ENCODE measurements at regions not wholly inside any gene's neighbourhood (a gene's known extent, or its start where the extent isn't known, plus 50 kb on each side); places are given as distances from the start of the nearest gene placed in this dataset.

DNA sequence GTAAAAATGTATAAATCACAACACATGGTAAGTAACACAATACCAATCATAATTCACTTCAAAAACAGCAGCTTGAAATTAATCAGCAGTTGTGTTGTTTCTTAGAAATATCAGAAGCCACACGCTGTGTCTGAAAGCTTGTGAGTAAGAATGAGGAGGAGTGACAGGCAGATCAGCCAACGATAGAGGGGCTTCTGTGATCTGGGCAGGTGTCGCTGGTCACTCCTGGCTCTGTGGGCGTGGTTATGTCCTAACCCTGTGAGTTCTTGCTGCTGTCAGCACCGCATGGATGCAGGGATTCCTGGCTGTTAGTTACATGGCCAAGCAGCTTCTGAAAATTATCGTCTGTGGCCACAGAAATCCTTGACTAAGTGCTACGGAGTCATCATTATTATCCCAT lies 123.4 kb downstream of the SLC25A47 start:
- DNase-seq (ENCODE audit: low read depth), result no peak
- H3K4me3 ChIP-seq (ENCODE audit: low read depth, low read length), result no peak overlapping the region
- TF ChIP-seq, protein P1, sequence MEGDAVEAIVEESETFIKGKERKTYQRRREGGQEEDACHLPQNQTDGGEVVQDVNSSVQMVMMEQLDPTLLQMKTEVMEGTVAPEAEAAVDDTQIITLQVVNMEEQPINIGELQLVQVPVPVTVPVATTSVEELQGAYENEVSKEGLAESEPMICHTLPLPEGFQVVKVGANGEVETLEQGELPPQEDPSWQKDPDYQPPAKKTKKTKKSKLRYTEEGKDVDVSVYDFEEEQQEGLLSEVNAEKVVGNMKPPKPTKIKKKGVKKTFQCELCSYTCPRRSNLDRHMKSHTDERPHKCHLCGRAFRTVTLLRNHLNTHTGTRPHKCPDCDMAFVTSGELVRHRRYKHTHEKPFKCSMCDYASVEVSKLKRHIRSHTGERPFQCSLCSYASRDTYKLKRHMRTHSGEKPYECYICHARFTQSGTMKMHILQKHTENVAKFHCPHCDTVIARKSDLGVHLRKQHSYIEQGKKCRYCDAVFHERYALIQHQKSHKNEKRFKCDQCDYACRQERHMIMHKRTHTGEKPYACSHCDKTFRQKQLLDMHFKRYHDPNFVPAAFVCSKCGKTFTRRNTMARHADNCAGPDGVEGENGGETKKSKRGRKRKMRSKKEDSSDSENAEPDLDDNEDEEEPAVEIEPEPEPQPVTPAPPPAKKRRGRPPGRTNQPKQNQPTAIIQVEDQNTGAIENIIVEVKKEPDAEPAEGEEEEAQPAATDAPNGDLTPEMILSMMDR (IDR thresholded peaks at IDR 0.05; ENCODE audit: insufficient read depth, low read depth, low read length), result no peak

DNA sequence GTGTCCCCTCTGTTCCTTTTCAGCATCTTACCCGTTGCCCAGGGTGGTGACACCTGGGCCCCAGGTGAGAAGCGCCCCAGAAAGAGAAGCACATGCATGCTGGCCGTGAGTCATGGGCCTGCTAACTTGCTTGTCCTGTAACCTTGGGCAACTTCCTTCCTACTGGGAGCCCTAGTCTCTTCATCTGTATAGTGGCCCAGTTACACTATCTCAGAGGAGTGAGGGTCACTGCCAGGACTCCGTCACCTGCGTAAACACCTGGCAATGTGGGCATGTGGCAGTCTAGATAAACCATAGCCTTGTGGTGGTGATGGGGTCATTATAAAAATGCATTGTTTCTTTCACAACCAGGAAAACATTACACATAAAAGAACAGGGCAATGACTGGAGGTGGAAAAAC lies 125.2 kb downstream of the SLC25A47 start:
- H3K4me3 ChIP-seq (ENCODE audit: low read depth, low read length), result no peak overlapping the region
- TF ChIP-seq, protein P1 (IDR thresholded peaks at IDR 0.05; ENCODE audit: insufficient read depth, low read depth, low read length), result no peak
- DNase-seq (ENCODE audit: low read depth), result no peak

DNA sequence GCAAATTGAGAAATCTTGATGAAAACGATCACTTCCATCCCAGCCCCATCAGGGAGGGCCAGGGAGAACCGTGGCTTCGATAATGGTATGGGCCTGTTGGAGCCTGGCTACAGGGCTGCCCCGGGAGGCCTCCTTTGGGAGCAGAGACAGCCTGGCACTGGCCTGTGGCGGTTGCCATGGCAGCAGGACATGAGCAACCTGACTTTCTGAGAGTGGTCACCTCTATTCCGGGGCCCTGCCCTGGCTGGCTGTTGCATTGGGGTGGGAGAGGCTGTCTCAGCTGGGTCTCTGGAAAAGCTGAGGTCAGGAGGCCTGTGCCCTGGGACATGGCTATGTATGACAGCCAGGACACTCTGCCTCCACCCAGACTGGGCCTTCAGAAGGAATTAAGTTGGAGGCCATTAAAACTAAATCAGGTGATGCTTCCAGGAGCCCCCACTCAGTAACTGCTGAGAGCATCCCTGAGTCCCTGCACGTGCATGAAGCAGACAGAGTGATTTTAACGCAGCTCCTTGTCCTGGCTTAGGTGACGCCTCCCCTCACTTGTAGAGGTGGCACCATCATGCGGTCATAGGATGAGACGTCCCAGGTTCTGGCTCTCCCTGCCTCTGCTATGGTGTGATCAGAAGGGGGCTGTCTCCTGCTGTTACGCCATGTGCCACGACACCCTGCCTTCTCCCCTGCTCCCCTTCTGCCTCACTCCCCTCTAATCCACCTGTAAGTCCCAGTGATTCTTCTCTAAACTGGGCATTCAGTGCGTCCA lies 126.3 kb downstream of the SLC25A47 start:
- no peak for DNase-seq (ENCODE audit: low read depth)
- H3K4me3 ChIP-seq (ENCODE audit: low read depth, low read length), result no peak overlapping the region
- TF ChIP-seq, protein P1 (IDR thresholded peaks at IDR 0.05; ENCODE audit: insufficient read depth, low read depth, low read length), result no peak

DNA sequence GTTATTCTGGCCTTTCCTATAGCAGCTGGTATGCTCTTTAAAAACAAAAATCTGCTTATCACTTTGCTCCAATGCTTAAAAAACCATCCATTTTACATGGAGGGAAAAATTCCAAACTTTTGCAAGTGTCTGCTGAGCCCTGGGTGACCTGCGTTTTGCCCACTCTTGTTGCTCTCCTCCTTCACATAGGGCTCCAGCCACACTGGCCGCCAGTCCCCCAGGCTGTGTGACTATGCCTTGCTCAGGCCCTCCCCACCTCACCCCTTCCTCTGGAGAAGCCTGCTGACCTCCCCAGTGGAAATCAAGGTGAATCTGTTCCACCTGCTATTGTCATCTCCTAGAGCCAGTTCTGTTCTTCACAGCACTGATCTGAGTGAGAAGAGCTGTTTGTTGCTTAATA lies 126.9 kb downstream of the SLC25A47 start:
- H3K4me3 ChIP-seq (ENCODE audit: low read depth, low read length), result no peak overlapping the region
- DNase-seq (ENCODE audit: low read depth), result no peak
- TF ChIP-seq, protein P1 (IDR thresholded peaks at IDR 0.05; ENCODE audit: insufficient read depth, low read depth, low read length), result no peak

DNA sequence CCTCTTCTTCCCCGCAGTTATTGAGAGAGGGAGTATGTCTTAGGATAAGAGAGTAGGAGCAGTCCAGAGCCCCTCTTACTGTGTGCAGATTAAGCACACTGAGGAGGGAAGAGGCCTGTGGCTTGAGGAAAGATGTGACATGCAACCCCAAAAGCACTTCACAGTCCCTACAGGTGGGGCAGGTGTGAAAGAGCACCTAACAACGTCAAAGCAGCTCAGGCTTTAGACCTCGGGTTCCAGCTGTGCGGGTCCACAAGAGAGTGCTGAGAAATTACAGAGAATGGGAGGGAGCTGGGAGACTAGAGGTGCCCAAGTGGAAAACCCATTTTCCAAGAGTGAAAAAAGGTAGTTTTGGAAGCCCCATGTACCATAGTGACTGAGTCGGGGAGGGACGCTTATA lies 127.6 kb downstream of the SLC25A47 start:
- H3K4me3 ChIP-seq (ENCODE audit: low read depth, low read length), result no peak overlapping the region
- TF ChIP-seq, protein P1 (IDR thresholded peaks at IDR 0.05; ENCODE audit: insufficient read depth, low read depth, low read length), result no peak
- DNase-seq (ENCODE audit: low read depth), result no peak

DNA sequence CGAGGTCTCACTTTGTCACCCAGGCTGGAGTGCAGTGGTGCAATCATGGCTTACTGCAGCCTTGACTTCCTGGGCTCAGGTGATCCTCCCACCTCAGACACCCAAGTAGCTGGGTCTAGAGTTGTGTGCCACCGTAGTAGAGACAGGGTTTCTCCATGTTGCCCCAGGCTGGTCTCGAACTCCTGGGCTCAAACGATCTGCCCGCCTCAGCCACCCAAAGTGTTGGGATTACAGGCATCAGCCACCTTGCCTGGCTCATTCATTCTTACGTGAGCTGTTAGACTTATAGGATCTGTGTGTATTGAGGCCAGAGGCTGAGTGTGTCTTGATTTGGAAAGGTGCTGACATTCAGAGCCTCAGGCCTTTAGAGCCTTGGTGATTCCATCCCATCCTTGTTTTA lies 128.1 kb downstream of the SLC25A47 start:
- H3K4me3 ChIP-seq (ENCODE audit: low read depth, low read length), result no peak overlapping the region
- TF ChIP-seq, protein P1 (IDR thresholded peaks at IDR 0.05; ENCODE audit: insufficient read depth, low read depth, low read length), result no peak
- DNase-seq (ENCODE audit: low read depth), result no peak

DNA sequence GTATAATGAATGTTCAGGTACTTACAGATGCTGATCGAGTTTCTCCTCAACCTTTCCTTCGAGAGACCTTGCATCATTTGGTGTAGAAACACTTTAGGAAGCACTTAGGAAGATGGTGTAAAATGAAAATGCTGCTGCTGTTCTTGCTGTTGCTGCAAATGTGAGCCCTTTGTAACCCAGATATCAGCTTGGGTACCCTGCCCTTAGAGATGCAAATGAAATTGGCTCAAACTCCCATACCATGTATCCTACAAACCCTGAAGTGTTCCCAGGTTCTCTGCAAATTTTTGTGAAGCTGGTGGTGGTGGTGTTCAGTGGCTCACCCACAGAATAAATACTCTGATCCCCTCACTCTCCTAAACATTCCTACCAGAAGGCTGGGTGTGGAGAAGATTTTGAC lies 130.8 kb downstream of the SLC25A47 start:
- DNase-seq (ENCODE audit: low read depth), result no peak
- no peak overlapping the region for H3K4me3 ChIP-seq (ENCODE audit: low read depth, low read length)
- TF ChIP-seq, protein P1 (IDR thresholded peaks at IDR 0.05; ENCODE audit: insufficient read depth, low read depth, low read length), result no peak
